ENCODE measurements at regions not wholly inside any gene's neighbourhood (a gene's known extent, or its start where the extent isn't known, plus 50 kb on each side); places are given as distances from the start of the nearest gene placed in this dataset.

DNA sequence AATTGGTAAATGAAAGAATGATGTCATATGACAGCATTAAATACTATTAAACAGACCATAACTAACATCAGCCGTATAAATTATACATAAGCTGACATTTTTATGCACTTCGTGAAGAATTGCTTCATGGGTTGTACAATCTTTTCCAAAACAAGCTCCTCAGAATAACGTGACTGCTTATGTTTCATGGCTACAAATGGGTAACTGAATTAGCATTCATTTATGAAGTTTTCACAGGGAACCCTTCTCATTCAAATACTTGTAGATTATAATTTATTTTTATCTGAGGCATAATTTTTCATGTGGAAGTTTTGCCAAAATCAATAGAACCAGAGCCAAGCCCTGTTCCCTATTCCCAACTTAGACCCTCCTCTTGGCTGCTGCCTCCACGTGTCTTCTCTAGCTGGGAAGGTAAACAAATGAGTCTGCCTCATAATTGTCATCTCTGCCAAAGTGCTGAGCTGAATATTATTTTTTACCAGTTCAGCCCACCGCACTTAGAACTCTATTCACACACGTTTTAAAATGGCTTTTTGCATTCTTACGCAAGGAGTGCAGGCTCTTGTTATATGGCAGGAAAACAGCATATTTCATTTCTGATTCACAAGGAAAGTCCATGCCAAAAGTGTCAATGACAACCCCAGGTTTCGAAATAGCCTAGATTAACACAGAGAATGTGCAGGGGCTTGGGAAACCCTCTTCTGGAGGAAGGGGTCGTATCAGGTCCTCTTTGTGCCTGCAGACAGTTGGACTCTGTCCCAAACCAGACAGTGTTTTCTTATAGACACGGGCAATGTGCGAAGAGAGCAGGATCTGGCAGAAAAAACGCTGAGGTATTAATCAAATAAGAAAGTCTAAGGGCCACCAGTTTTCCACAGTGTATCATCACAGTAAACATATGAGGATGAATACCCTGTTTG lies 370.7 kb upstream of the MGMT start:
- TF ChIP-seq, protein P1, sequence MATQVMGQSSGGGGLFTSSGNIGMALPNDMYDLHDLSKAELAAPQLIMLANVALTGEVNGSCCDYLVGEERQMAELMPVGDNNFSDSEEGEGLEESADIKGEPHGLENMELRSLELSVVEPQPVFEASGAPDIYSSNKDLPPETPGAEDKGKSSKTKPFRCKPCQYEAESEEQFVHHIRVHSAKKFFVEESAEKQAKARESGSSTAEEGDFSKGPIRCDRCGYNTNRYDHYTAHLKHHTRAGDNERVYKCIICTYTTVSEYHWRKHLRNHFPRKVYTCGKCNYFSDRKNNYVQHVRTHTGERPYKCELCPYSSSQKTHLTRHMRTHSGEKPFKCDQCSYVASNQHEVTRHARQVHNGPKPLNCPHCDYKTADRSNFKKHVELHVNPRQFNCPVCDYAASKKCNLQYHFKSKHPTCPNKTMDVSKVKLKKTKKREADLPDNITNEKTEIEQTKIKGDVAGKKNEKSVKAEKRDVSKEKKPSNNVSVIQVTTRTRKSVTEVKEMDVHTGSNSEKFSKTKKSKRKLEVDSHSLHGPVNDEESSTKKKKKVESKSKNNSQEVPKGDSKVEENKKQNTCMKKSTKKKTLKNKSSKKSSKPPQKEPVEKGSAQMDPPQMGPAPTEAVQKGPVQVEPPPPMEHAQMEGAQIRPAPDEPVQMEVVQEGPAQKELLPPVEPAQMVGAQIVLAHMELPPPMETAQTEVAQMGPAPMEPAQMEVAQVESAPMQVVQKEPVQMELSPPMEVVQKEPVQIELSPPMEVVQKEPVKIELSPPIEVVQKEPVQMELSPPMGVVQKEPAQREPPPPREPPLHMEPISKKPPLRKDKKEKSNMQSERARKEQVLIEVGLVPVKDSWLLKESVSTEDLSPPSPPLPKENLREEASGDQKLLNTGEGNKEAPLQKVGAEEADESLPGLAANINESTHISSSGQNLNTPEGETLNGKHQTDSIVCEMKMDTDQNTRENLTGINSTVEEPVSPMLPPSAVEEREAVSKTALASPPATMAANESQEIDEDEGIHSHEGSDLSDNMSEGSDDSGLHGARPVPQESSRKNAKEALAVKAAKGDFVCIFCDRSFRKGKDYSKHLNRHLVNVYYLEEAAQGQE (IDR thresholded peaks at IDR 0.05; ENCODE audit: insufficient read depth in 1 of 2, low read depth in 2 of 2, low read length in 2 of 2): no peak
- TF ChIP-seq TAF1 (IDR thresholded peaks at IDR 0.05; ENCODE audit: borderline replicate concordance, insufficient read depth, low read length): no peak
- TF ChIP-seq SIN3A (IDR thresholded peaks at IDR 0.05; ENCODE audit: borderline replicate concordance, insufficient read depth, low read length): no peak
- TF ChIP-seq FOXP2 (optimal IDR thresholded peaks at IDR 0.05; ENCODE audit: borderline replicate concordance, extremely low read depth, extremely low read length, insufficient read depth): no peak
- TF ChIP-seq POLR2AphosphoS5 (IDR thresholded peaks at IDR 0.05; ENCODE audit: low read depth, low read length): no peak

DNA sequence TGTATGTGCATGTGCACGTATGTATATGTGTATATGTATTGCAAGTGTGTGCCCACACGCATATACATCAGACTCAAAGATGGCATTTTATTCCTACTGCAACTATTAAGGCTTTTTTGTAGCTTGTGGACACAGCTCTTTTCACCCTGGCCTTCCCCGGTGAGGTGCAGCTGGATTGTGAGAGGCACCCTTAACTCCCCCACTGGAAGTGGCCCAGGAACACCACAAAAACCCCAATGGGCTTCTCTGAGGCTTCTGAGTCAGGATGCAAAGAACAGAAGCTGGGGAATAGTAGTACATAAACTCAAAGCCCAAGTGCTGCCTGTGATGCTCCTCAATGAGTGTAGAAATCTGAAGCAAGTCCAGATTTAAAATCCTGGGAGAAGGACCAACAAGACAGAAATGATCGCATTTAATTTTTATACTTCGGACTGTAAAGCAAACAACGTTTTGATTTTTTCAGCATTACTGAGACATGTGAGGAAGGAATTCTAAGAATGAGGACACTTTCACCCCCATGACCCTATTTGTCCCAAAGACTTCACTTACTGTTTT lies 369.2 kb upstream of the MGMT start:
- TF ChIP-seq FOXP2 (optimal IDR thresholded peaks at IDR 0.05; ENCODE audit: borderline replicate concordance, extremely low read depth, extremely low read length, insufficient read depth) (no peak), POLR2AphosphoS5 (IDR thresholded peaks at IDR 0.05; ENCODE audit: low read depth, low read length) (no peak), SIN3A (IDR thresholded peaks at IDR 0.05; ENCODE audit: borderline replicate concordance, insufficient read depth, low read length) (no peak), TAF1 (IDR thresholded peaks at IDR 0.05; ENCODE audit: borderline replicate concordance, insufficient read depth, low read length) (no peak)
- TF ChIP-seq, protein P1 (IDR thresholded peaks at IDR 0.05; ENCODE audit: insufficient read depth in 1 of 2, low read depth in 2 of 2, low read length in 2 of 2): no peak

DNA sequence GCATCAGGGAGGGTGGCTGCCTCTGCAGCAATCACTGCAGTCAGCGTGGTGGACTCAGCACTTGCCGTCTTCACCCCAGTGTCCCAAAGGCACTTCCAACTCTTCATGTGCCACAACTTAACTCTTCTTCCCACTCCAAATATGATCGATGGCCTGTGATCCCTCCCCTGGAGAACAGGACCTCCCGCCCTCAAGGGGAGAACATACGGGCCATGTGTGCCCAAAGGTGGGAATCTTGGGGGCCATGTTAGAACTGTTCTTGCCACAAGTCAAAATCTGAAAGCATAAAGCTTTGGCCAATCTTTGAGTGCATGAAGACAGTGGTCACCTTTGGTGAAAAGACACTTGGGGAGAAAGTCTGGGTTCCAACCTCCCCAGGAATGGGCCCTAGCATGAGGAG lies 368.5 kb upstream of the MGMT start:
- TF ChIP-seq TAF1 (IDR thresholded peaks at IDR 0.05; ENCODE audit: borderline replicate concordance, insufficient read depth, low read length): no peak
- no peak for TF ChIP-seq FOXP2 (optimal IDR thresholded peaks at IDR 0.05; ENCODE audit: borderline replicate concordance, extremely low read depth, extremely low read length, insufficient read depth)
- TF ChIP-seq SIN3A (IDR thresholded peaks at IDR 0.05; ENCODE audit: borderline replicate concordance, insufficient read depth, low read length): no peak
- TF ChIP-seq POLR2AphosphoS5 (IDR thresholded peaks at IDR 0.05; ENCODE audit: low read depth, low read length): no peak
- TF ChIP-seq, protein P1 (IDR thresholded peaks at IDR 0.05; ENCODE audit: insufficient read depth in 1 of 2, low read depth in 2 of 2, low read length in 2 of 2): no peak

DNA sequence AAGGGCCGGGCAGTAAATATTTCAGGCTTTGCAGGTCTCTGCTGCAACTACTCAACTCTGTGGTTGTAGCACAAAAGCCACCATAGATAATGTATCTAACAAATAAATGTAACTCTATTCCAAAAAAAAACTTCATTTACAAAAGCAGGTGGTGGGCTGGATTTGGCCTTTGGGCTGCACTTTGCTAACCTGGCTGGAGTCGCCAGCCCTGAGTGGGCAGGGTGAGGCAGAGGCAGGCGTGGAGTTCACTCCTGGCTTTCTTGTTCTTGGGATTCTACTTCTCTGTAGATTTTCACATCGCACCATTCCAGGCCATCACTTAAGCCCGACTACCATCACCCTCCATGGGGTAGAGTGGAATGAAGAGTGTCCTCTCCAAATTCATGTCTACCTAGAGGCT lies 367.6 kb upstream of the MGMT start:
- TF ChIP-seq TAF1 (IDR thresholded peaks at IDR 0.05; ENCODE audit: borderline replicate concordance, insufficient read depth, low read length) (no peak), SIN3A (IDR thresholded peaks at IDR 0.05; ENCODE audit: borderline replicate concordance, insufficient read depth, low read length) (no peak), FOXP2 (optimal IDR thresholded peaks at IDR 0.05; ENCODE audit: borderline replicate concordance, extremely low read depth, extremely low read length, insufficient read depth) (no peak), POLR2AphosphoS5 (IDR thresholded peaks at IDR 0.05; ENCODE audit: low read depth, low read length) (no peak)
- TF ChIP-seq, protein P1 (IDR thresholded peaks at IDR 0.05; ENCODE audit: insufficient read depth in 1 of 2, low read depth in 2 of 2, low read length in 2 of 2): no peak

Measured in PFSK-1 (cell line).